Stimulated activated CD8-positive, alpha-beta memory T cell treated with anti-CD3 and anti-CD28 coated beads, Interleukin-15, amount 100 ng/mL, for 48 hours (primary cell): ENCODE measurements at regions not wholly inside any gene's neighbourhood (a gene's known extent, or its start where the extent isn't known, plus 50 kb on each side); places are given as distances from the start of the nearest gene placed in this dataset.

Experiments used
- DNase-seq, 2 donors: peaks; one replicate each; pipeline ENCODE4 v3.0.0-alpha.2; 2020; ENCODE audit warnings: low read depth in 2 of 2

GRCh38 chr1:81330521-81330920, 470.2 kb upstream of the ADGRL2 start:
- DNase-seq, result no peak

GRCh38 chr1:81330111-81330510, 470.6 kb upstream of the ADGRL2 start:
- DNase-seq, result no peak

- DNase-seq, result no peak
Observed at GRCh38 chr1:81329041-81329440, 471.7 kb upstream of the ADGRL2 start.

GRCh38 chr1:81327743-81328142, 473.0 kb upstream of the ADGRL2 start:
- DNase-seq, result no peak

DNA sequence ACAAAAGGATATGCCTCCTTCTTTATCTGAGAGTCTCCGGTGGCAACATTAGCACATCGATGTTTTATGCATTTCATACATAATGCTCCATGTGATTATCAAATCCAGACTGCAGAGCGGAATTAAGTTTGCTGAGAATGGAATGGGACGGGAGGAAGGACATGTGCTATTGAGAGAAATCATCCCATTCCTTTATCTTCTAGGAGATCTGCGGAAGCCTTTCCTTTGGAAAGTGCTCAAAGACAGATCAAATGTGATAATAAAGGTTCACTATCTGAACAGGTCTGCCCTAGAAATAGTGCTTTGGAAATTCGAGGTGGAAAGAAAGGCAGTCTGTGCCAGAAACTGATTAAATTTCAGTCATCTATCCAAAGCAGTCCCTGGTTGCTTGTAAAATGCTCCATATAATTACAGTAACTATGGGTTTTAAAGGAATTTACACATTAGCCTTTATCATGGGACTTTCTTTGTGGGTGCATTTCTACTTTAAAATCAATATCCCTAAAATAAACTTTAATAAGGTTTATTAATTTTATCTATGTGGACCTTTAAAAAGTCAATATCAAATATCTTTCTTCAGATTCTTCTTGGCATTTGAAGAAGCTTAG, 473.5 kb upstream of the ADGRL2 start:
- DNase-seq, result no peak

DNA sequence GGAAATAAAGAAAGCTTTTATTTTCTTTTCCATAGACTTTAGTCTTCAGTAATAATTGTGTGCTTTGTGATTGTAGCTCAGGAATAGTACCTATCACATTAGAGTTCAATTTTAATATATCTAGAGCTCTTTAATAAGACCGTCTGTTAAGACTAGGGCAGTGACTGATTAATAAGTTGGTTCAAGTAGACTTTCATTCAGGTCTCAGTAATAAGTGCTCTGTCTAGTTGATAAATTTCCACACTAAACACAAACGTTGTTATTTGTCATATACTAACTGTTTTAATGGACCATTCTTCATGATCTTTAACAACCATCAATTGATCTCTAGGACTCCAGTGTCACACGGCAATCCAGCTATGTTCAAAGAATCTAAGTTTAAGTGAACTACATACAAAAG, 474.5 kb upstream of the ADGRL2 start:
- no peak for DNase-seq

- no peak for DNase-seq
Observed at GRCh38 chr1:81325397-81325796, 475.3 kb upstream of the ADGRL2 start.

DNA sequence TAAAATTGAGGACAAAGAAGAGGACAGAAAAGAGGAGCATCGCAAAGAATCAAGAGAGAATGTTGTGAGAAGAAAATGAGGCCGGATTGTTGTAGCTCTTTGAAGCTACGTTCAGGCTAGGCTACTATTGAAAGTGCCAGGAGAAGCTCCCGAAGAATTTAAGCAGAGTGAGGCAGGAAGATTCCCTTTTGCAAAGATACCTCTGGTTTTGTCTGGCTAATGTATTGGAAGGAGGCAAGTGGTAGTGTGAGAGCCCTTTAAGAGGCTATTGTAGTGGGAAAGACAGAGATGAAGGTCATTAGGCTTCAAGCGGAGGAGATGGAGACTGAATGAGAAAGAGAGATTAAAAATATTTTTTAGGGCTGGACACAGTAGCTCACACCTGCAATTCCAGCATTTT, 476.9 kb upstream of the ADGRL2 start:
- no peak for DNase-seq

- no peak for DNase-seq
Observed at GRCh38 chr1:81317191-81317590, 483.5 kb upstream of the ADGRL2 start.

- no peak for DNase-seq
Observed at GRCh38 chr1:81314513-81315233, 486.1 kb upstream of the ADGRL2 start.

DNA sequence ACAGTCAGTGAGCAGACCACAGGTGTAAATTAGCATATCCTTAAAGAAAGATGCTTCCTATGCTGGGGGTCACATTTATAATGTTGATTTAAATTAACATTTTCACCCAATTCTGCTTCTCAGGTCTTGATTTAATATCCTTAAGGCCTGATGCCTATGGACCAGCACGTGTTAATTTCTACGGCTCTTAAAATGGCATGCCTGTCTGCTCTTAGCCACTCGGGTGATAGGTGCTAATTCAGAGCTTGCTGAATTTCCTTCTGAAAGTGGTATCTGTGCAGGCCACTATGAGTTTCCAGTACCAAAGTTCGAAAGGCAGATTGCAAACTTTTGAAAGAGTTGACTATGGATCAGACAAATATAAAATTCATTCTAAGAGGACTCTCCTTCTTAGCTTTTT, 487.4 kb upstream of the ADGRL2 start:
- no peak for DNase-seq

GRCh38 chr1:81312272-81312754, 488.4 kb upstream of the ADGRL2 start:
- DNase-seq, result no peak

- DNase-seq, result no peak
Observed at GRCh38 chr1:81310250-81310649, 490.5 kb upstream of the ADGRL2 start.

DNA sequence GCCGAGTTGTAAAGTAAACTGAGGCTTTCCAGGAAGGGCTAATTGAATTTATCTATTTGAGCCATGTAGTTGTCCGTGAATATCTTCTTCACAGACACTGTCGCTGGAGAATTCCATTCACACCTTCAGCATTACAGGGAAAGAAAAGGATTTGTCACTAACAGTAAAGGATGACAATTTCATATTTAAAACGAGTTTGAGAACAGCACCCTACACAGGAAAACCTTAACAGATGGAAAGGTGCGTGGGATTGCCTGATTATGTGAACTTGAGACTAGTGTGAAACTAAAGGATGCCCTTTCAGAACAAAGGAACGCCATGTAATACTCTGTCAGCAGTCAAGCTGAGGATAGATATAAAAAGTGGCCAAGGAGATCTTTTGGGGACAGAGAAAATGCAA, 492.5 kb upstream of the ADGRL2 start:
- DNase-seq, result no peak

GRCh38 chr1:81307786-81308185, 492.9 kb upstream of the ADGRL2 start:
- DNase-seq, result no peak

DNA sequence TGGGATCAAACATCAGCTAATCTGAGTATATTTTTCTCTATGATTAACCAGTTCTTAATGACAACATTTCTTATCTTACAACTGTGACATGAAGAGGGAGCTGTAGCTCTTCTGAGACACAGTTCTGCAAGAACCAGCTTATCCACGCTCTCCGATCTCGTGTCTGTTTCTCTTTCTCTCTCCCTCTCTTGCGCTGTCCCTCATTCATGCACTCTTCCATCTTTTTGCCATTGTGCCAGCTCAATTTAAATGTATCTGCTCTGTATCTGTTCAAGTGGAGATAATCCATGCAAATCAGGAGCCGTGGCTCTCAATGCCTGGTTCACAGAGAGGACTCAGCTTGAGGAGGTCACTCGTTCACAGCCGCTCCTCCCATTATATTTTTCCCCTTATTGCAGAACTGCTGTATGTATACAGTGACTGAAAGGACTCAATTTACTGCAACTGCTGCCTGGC, 494.7 kb upstream of the ADGRL2 start:
- no peak for DNase-seq

DNA sequence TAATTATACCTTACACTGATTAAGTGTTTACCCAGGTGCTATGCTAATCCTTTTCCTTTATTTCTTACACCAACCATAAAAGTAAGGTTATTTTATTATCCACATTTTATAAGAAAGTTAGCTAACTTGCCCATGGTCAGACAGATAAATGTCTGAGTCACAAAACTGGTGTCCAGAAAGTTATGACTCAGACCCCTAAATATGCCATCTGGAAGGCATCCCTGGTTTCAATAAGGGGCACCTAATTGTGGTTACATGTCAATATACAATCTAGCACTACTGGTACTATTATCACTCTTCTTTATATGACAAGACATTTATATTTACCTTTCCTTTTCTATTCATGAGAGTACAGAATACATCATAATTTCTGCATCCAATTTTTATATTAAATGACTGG, 496.5 kb upstream of the ADGRL2 start:
- DNase-seq, result no peak

DNA sequence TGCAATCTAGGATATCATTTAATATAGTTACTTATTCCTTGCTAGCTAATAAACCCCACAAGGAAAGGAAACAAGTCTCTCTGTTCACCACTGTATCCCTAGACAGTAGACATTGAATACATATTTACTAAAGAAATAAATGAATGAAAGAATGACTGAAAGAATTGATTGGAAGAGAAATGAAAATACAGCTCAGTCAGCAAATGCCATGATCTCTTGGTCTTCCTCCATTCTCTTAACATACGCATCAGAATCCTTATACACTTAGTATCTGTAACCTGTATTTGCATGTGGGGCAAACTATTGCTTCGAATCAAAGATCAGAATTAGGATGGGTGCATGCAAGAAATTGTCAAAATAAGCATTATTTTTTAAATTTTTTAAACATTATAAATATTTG, 500.8 kb upstream of the ADGRL2 start:
- no peak for DNase-seq

GRCh38 chr1:81298266-81298665, 502.5 kb upstream of the ADGRL2 start:
- DNase-seq, result no peak

DNA sequence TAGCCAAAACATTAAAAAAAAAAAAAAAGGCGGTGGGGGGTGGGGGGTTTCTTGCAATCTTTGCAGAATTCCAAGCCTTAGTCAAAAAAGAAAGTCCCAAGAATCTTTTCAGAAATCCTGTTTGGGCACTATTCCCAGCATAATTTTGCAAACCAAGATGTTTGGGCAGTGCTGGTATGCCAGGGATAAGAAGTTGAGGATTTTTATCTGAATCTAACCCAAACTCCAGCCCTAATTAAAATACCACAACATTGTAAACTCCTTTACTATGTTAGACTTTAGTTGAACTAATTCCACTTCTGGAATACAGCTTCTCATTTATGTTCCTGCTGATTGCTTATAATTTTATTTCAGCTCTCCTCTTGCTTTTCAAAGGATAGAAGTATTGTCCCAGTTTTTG, 504.1 kb upstream of the ADGRL2 start:
- DNase-seq, result no peak

DNA sequence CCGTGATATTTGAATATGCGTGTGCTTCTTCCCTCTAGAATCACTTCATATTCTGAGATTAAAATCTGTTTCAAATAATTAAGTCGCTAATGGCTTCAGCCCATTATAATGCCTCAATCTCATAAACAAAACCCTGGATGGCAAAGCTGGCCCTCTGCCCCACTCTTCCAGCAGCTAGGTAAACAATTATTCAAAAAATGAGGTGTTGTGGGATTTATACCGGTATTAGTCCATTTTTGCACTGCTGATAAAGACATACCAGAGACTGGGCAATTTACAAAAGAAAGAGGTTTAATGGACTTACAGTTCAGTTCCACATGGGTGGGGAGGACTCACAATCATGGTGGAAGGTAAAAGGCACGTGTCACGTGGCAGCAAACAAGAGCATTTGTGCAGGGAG, 510.4 kb upstream of the ADGRL2 start:
- DNase-seq, result no peak

DNA sequence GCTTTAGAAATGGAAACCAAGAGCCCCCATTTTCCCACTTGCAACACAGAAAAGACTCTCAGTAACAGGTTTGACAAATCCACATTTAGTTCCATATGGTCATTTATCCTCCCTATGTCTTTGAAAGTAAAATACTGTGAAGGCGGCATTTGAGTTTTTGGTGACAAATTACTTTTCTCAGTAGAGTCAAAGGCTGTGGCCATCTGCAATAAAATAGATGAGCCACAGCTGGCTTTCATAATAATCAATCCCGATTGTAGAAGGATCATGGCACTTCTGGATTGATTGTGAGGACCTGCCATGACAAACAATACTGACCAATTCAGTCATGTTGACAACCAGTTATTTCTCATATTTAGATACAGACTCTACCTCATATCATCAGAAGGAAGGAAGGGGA, 512.0 kb upstream of the ADGRL2 start:
- no peak for DNase-seq

- DNase-seq, result no peak
Observed at GRCh38 chr1:81287411-81288080, 513.2 kb upstream of the ADGRL2 start.
